GM13976 (cell line): ENCODE measurements at regions not wholly inside any gene's neighbourhood (a gene's known extent, or its start where the extent isn't known, plus 50 kb on each side); places are given as distances from the start of the nearest gene placed in this dataset.
"Not testable (repeated sequence)": the region's sequence is repeated elsewhere in the genome, so short reads cannot be mapped to it uniquely, and the experiment has no call there.

ENCODE experiments used
- DNase-seq: peaks from one replicate; pipeline ENCODE4 v3.0.0; 2012; ENCODE audit warnings: low spot score
- CTCF ChIP-seq: IDR thresholded peaks from 2 replicates; pipeline ENCODE4 v1.5.1; 2012; ENCODE audit warnings: borderline replicate concordance, mild to moderate bottlenecking; ENCODE audit not compliant: insufficient read depth; ENCODE audit errors: extremely low read depth, missing control alignments, control extremely low read depth
- in situ Hi-C: fragments of 300-500 bp; cut with MboI; formaldehyde crosslinking; loops from one replicate; pipeline ENCODE4 v1.12.0; 2022; ENCODE audit warnings: low sequenced_read_pairs, mixed read lengths, inconsistent platforms; ENCODE audit not compliant: unreplicated experiment

DNA sequence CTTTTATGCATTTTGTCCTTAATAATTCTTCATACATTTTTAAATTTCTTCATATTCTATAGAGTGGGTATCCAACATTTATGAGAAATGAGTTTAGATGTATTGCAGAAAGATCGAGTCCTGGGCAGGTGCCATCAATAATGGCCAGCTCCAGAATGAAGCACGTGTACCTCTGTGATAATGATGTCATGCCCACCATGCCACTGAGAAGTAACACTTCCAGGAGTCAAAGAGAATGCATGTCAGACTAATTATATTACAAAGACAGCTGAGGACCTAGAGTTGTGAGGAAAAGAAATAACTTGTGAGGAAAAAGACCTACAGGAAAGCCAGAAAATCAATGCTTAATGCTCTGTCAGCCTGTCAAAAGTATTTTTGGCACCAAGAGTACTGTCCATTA, 157.4 kb upstream of the P2RY1 start:
- TF ChIP-seq CTCF = no peak
- DNase-seq = no peak
- in situ Hi-C loops = no loop called here

- DNase-seq = no peak
- in situ Hi-C loops = no loop called here
- TF ChIP-seq CTCF = no peak
Measured at GRCh38 chr3:152682477-152682876, 152.5 kb upstream of the P2RY1 start.

DNA sequence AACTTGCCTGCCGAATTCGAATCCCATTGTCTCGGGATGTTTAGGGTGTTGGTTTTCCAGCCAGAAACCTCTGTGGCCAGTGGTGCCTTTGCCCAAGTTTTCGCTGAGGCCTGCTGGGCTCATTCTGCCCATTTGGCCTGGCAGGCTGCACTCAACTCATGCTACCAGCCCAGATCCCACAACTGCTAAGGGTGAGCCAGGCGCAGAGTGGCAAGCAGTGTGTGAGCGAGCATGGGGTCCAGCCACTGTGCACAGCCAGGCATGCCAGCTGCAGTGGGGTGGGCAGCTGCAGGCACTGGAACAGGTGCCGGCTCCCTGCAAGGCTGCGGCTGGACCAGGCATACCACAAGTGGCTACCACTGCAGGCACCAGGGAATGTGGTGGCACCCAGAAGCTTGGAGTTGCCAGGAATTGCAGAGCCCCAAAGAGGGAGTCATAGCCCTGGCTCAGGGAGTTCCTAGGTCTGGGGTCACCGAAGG, 151.4 kb upstream of the P2RY1 start:
- in situ Hi-C loops = no loop called here
- no peak for DNase-seq
- no peak for TF ChIP-seq CTCF

DNA sequence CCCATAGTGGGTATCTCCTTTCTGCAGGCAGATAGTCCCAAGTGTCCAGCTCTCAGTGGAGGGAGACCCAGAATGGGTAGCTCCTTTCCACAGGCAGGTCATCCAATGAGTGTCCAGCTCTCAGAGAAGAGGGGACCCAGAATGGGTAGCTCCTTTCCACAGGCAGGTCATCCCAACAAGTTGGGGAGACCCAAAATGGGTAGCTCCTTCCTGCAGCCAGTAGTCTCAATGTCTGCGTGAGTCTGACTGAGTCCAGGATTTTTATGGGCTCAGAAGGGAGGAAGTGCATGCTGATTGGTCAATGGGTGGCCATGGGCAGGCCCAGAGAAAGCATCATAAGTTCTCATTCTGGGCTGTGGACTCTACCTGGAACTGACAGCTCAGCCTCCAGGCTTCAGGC, 150.7 kb upstream of the P2RY1 start:
- TF ChIP-seq CTCF = no peak
- no peak for DNase-seq
- in situ Hi-C loops = no loop called here

DNA sequence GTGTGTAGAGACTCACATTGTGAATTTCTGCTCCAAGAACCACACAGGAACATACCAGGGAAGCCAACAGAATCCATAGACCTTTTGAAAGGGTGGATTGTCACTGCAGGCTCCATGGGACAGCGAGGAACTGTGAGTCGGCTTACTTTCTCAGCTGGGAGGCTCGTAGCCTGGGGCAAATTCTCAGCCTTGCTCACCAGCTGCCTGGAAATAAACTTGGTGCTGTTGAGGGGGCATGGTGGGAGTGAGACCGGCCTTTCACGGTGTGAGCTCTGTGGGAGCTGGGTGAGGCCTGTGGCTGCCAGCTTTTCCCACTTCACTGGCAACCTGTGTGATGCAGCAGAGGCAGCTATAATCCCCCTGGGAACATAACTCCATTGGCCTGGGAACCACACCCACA, 146.6 kb upstream of the P2RY1 start:
- DNase-seq = no peak
- in situ Hi-C loops = no loop called here
- no peak for TF ChIP-seq CTCF

GRCh38 chr3:152692326-152692725, 142.6 kb upstream of the P2RY1 start:
- in situ Hi-C loops, DNase-seq: not testable (repeated sequence)

- in situ Hi-C loops, DNase-seq: not testable (repeated sequence)
Measured at GRCh38 chr3:152693521-152694250, 141.2 kb upstream of the P2RY1 start.

GRCh38 chr3:152695840-152696239, 139.1 kb upstream of the P2RY1 start:
- in situ Hi-C loops = no loop called here
- no peak for DNase-seq
- TF ChIP-seq CTCF = no peak
